ENCODE measurements at regions not wholly inside any gene's neighbourhood (a gene's known extent, or its start where the extent isn't known, plus 50 kb on each side); places are given as distances from the start of the nearest gene placed in this dataset.

- TF ChIP-seq, protein P1, sequence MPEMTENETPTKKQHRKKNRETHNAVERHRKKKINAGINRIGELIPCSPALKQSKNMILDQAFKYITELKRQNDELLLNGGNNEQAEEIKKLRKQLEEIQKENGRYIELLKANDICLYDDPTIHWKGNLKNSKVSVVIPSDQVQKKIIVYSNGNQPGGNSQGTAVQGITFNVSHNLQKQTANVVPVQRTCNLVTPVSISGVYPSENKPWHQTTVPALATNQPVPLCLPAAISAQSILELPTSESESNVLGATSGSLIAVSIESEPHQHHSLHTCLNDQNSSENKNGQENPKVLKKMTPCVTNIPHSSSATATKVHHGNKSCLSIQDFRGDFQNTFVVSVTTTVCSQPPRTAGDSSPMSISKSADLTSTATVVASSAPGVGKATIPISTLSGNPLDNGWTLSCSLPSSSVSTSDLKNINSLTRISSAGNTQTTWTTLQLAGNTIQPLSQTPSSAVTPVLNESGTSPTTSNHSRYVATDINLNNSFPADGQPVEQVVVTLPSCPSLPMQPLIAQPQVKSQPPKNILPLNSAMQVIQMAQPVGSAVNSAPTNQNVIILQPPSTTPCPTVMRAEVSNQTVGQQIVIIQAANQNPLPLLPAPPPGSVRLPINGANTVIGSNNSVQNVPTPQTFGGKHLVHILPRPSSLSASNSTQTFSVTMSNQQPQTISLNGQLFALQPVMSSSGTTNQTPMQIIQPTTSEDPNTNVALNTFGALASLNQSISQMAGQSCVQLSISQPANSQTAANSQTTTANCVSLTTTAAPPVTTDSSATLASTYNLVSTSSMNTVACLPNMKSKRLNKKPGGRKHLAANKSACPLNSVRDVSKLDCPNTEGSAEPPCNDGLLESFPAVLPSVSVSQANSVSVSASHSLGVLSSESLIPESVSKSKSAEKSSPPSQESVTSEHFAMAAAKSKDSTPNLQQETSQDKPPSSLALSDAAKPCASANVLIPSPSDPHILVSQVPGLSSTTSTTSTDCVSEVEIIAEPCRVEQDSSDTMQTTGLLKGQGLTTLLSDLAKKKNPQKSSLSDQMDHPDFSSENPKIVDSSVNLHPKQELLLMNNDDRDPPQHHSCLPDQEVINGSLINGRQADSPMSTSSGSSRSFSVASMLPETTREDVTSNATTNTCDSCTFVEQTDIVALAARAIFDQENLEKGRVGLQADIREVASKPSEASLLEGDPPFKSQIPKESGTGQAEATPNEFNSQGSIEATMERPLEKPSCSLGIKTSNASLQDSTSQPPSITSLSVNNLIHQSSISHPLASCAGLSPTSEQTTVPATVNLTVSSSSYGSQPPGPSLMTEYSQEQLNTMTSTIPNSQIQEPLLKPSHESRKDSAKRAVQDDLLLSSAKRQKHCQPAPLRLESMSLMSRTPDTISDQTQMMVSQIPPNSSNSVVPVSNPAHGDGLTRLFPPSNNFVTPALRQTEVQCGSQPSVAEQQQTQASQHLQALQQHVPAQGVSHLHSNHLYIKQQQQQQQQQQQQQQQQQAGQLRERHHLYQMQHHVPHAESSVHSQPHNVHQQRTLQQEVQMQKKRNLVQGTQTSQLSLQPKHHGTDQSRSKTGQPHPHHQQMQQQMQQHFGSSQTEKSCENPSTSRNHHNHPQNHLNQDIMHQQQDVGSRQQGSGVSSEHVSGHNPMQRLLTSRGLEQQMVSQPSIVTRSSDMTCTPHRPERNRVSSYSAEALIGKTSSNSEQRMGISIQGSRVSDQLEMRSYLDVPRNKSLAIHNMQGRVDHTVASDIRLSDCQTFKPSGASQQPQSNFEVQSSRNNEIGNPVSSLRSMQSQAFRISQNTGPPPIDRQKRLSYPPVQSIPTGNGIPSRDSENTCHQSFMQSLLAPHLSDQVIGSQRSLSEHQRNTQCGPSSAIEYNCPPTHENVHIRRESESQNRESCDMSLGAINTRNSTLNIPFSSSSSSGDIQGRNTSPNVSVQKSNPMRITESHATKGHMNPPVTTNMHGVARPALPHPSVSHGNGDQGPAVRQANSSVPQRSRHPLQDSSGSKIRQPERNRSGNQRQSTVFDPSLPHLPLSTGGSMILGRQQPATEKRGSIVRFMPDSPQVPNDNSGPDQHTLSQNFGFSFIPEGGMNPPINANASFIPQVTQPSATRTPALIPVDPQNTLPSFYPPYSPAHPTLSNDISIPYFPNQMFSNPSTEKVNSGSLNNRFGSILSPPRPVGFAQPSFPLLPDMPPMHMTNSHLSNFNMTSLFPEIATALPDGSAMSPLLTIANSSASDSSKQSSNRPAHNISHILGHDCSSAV (CRISPR knock-in tag; IDR thresholded peaks at IDR 0.05; ENCODE audit: borderline replicate concordance): no peak
Measured at GRCh38 chr17:53934931-53935330, 112.2 kb downstream of the KIF2B start (continued).

DNA sequence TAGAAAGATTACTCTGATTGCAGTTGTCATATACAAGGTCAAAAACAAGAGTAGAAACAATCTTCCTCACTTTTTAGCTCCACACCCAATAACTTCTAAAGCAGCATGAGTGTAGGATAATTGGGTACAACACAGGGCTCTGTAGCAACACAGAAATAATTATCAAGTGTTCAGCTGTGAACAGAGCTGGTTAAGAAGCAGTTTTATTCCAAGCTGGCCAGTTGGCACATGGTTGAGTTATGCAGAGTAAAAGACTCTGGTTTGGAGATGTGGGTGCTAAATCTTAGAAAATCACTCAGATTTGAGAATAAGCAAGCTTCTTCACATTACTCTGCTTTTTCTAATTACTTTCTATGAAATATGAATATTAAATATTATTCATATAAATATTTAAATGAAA is 118.5 kb downstream of the KIF2B start:
- FAIRE-seq (no peak), DNase-seq (ENCODE audit: low spot score) (no peak), ATAC-seq (no peak)
- Histone ChIP-seq H3K36me3 (replicated peaks in 1 of 2; ENCODE audit: control insufficient read depth in 1 of 2, insufficient read depth in 2 of 2, low read length in 2 of 2) (no peaks in the 10 kb centered on the region), H3K4me3 (replicated peaks in 1 of 3; ENCODE audit: insufficient read depth in 1 of 3, low read depth in 2 of 3, low read length in 3 of 3) (no peak overlapping the region), H3K4me1 (ENCODE audit: insufficient read depth, low read length) (no peaks in the 10 kb centered on the region), H3K27ac (ENCODE audit: extremely low read length, insufficient read depth, low read length) (no peak overlapping the region), H3K27me3 (ENCODE audit: control insufficient read depth in 1 of 2, insufficient read depth in 2 of 2, low read length in 2 of 2) (no peaks in the 10 kb centered on the region), H4K20me1 (ENCODE audit: insufficient read depth, low read length) (no peaks in the 10 kb centered on the region), H3K79me2 (ENCODE audit: insufficient read depth, low read length) (no peaks in the 10 kb centered on the region), H3K4me2 (ENCODE audit: low read depth, low read length) (no peak overlapping the region), H3K9me3 (ENCODE audit: low read length) (no peaks in the 10 kb centered on the region), H3K9ac (ENCODE audit: insufficient read depth, low read depth, low read length) (no peak overlapping the region), H2AFZ (ENCODE audit: low read length) (no peak overlapping the region)
- intact Hi-C loops (cut with micrococcal nuclease; ENCODE audit: unreplicated experiment) (no loop called here), in situ Hi-C loops (cut with HindIII; ENCODE audit: extremely low pct_ligation_motif_present, low pct_unique_long_range_greater_than_20kb) (loop anchor here (25.0 kb wide), 1 partner anchor 946 kb away; no protein-coding TSS in a partner anchor)
- no TSS peak for BruUV-seq (replicated peaks)
- ChIA-PET CTCF (ENCODE audit: low intra/inter-chr PET ratio, low total read pairs) (no interaction called here), POLR2A (no interaction called here)
- TF ChIP-seq HNF4A (CRISPR knock-in tag; IDR thresholded peaks at IDR 0.05) (no peak), ZNF7 (CRISPR knock-in tag; IDR thresholded peaks at IDR 0.05) (no peak), GPBP1L1 (CRISPR knock-in tag; IDR thresholded peaks at IDR 0.05) (no peak), HIVEP1 (CRISPR knock-in tag; IDR thresholded peaks at IDR 0.05) (no peak), TFDP2 (CRISPR knock-in tag; IDR thresholded peaks at IDR 0.05) (no peak), RCOR2 (CRISPR knock-in tag; IDR thresholded peaks at IDR 0.05) (no peak), GPN1 (CRISPR knock-in tag; IDR thresholded peaks at IDR 0.05; ENCODE audit: borderline replicate concordance) (no peak), ZNF878 (CRISPR knock-in tag; IDR thresholded peaks at IDR 0.05) (no peak), CEBPB (IDR thresholded peaks at IDR 0.05; ENCODE audit: borderline replicate concordance, low read depth, low read length) (no peak), HOXD1 (CRISPR knock-in tag; IDR thresholded peaks at IDR 0.05) (no peak), CEBPG (CRISPR knock-in tag; IDR thresholded peaks at IDR 0.05) (no peak)
- TF ChIP-seq, protein P2, sequence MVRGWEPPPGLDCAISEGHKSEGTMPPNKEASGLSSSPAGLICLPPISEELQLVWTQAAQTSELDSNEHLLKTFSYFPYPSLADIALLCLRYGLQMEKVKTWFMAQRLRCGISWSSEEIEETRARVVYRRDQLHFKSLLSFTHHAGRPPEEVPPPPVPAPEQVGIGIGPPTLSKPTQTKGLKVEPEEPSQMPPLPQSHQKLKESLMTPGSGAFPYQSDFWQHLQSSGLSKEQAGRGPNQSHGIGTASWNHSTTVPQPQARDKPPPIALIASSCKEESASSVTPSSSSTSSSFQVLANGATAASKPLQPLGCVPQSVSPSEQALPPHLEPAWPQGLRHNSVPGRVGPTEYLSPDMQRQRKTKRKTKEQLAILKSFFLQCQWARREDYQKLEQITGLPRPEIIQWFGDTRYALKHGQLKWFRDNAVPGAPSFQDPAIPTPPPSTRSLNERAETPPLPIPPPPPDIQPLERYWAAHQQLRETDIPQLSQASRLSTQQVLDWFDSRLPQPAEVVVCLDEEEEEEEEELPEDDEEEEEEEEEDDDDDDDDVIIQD (CRISPR knock-in tag; IDR thresholded peaks at IDR 0.05; ENCODE audit: low read depth): no peak
